ENCODE measurements at regions not wholly inside any gene's neighbourhood (a gene's known extent, or its start where the extent isn't known, plus 50 kb on each side); places are given as distances from the start of the nearest gene placed in this dataset.

DNA sequence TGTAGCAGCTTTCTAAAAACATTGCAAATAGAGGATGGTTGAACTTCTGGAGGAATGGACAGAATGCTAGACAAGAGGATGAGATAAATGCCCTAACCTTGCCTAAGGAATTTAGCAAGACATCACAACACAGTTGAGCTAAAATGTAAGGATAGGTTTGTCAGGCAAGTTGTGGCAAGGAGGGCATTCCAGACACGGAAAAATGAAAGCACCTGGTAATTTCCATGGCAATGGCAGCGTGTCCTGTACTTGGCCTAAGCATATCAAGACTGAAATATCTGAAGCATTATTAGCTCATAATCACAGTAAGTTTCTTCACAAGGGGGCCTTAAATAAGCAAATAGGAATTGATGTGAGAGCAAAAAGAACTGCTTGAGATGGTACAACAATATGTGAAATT, 105.1 kb upstream of the USP25 start (continued):
- TF ChIP-seq, protein P1, sequence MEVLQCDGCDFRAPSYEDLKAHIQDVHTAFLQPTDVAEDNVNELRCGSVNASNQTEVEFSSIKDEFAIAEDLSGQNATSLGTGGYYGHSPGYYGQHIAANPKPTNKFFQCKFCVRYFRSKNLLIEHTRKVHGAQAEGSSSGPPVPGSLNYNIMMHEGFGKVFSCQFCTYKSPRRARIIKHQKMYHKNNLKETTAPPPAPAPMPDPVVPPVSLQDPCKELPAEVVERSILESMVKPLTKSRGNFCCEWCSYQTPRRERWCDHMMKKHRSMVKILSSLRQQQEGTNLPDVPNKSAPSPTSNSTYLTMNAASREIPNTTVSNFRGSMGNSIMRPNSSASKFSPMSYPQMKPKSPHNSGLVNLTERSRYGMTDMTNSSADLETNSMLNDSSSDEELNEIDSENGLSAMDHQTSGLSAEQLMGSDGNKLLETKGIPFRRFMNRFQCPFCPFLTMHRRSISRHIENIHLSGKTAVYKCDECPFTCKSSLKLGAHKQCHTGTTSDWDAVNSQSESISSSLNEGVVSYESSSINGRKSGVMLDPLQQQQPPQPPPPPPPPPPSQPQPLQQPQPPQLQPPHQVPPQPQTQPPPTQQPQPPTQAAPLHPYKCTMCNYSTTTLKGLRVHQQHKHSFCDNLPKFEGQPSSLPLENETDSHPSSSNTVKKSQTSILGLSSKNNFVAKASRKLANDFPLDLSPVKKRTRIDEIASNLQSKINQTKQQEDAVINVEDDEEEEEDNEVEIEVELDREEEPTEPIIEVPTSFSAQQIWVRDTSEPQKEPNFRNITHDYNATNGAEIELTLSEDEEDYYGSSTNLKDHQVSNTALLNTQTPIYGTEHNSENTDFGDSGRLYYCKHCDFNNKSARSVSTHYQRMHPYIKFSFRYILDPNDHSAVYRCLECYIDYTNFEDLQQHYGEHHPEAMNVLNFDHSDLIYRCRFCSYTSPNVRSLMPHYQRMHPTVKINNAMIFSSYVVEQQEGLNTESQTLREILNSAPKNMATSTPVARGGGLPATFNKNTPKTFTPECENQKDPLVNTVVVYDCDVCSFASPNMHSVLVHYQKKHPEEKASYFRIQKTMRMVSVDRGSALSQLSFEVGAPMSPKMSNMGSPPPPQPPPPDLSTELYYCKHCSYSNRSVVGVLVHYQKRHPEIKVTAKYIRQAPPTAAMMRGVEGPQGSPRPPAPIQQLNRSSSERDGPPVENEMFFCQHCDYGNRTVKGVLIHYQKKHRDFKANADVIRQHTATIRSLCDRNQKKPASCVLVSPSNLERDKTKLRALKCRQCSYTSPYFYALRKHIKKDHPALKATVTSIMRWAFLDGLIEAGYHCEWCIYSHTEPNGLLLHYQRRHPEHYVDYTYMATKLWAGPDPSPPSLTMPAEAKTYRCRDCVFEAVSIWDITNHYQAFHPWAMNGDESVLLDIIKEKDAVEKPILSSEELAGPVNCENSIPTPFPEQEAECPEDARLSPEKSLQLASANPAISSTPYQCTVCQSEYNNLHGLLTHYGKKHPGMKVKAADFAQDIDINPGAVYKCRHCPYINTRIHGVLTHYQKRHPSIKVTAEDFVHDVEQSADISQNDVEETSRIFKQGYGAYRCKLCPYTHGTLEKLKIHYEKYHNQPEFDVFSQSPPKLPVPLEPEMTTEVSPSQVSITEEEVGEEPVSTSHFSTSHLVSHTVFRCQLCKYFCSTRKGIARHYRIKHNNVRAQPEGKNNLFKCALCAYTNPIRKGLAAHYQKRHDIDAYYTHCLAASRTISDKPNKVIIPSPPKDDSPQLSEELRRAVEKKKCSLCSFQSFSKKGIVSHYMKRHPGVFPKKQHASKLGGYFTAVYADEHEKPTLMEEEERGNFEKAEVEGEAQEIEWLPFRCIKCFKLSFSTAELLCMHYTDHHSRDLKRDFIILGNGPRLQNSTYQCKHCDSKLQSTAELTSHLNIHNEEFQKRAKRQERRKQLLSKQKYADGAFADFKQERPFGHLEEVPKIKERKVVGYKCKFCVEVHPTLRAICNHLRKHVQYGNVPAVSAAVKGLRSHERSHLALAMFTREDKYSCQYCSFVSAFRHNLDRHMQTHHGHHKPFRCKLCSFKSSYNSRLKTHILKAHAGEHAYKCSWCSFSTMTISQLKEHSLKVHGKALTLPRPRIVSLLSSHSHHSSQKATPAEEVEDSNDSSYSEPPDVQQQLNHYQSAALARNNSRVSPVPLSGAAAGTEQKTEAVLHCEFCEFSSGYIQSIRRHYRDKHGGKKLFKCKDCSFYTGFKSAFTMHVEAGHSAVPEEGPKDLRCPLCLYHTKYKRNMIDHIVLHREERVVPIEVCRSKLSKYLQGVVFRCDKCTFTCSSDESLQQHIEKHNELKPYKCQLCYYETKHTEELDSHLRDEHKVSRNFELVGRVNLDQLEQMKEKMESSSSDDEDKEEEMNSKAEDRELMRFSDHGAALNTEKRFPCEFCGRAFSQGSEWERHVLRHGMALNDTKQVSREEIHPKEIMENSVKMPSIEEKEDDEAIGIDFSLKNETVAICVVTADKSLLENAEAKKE (CRISPR knock-in tag; IDR thresholded peaks at IDR 0.05) = no peak
- TF ChIP-seq EZH2 (IDR thresholded peaks at IDR 0.05; ENCODE audit: low read depth, unreplicated experiment) = no peak
- TF ChIP-seq, protein P2, sequence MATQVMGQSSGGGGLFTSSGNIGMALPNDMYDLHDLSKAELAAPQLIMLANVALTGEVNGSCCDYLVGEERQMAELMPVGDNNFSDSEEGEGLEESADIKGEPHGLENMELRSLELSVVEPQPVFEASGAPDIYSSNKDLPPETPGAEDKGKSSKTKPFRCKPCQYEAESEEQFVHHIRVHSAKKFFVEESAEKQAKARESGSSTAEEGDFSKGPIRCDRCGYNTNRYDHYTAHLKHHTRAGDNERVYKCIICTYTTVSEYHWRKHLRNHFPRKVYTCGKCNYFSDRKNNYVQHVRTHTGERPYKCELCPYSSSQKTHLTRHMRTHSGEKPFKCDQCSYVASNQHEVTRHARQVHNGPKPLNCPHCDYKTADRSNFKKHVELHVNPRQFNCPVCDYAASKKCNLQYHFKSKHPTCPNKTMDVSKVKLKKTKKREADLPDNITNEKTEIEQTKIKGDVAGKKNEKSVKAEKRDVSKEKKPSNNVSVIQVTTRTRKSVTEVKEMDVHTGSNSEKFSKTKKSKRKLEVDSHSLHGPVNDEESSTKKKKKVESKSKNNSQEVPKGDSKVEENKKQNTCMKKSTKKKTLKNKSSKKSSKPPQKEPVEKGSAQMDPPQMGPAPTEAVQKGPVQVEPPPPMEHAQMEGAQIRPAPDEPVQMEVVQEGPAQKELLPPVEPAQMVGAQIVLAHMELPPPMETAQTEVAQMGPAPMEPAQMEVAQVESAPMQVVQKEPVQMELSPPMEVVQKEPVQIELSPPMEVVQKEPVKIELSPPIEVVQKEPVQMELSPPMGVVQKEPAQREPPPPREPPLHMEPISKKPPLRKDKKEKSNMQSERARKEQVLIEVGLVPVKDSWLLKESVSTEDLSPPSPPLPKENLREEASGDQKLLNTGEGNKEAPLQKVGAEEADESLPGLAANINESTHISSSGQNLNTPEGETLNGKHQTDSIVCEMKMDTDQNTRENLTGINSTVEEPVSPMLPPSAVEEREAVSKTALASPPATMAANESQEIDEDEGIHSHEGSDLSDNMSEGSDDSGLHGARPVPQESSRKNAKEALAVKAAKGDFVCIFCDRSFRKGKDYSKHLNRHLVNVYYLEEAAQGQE (IDR thresholded peaks at IDR 0.05; ENCODE audit: unreplicated experiment) = no peak

DNA sequence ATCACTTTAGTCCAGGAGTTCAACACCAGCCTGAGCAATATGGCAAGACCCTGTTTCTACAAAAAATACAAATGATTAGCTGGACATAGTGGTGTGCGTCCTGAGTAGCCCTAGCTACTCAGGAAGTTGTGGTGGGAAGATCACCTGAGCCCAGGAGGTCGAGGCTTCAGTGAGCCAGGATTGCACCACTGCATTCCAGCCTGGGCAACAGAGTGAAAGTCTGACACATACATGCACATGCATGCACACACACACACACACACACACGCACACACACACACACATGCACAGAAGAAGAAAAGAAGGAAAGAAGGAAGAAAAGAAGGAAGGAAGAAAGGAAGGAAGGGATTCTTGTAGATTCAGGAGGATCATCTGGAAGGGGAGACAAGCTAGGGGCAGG, 104.4 kb upstream of the USP25 start:
- H3K9me2 ChIP-seq (ENCODE audit: insufficient read depth) = no peaks in the 10 kb centered on the region
- H3K4me2 ChIP-seq = no peak overlapping the region
- no peaks in the 10 kb centered on the region for H3K79me2 ChIP-seq (replicated peaks; ENCODE audit: insufficient read depth)
- Mint-ChIP-seq H3K27ac (no peak overlapping the region), H3K4me3 (no peak overlapping the region), H3K9me3 (no peaks in the 10 kb centered on the region), H3K36me3 (ENCODE audit: low read depth) (no peaks in the 10 kb centered on the region), H3K27me3 (ENCODE audit: insufficient read depth, low read depth, poor library complexity) (peaks cover 2% of the 10 kb centered on the region), H3K4me1 (peaks cover 14% of the 10 kb centered on the region; the same call in 2 of the 3 replicates)
- no peaks in the 10 kb centered on the region for H4K20me1 ChIP-seq (replicated peaks; ENCODE audit: insufficient read depth)
- no peak overlapping the region for H3K4me3 ChIP-seq
- no peaks in the 10 kb centered on the region for H3K36me3 ChIP-seq (ENCODE audit: insufficient read depth)
- no peak overlapping the region for H3K27ac ChIP-seq (ENCODE audit: low read depth)
- no peaks in the 10 kb centered on the region for H3K27me3 ChIP-seq (ENCODE audit: insufficient read depth)
- no peaks in the 10 kb centered on the region for H3F3A ChIP-seq (replicated peaks; ENCODE audit: low read depth)
- ATAC-seq (no peak), DNase-seq (ENCODE audit: low spot score) (no peak)
- H2AFZ ChIP-seq = no peak overlapping the region
- no peaks in the 10 kb centered on the region; the same call in 1 of the 2 replicates for H3K4me1 ChIP-seq (ENCODE audit: insufficient read depth)
- no peak for TF ChIP-seq EZH2phosphoT487 (IDR thresholded peaks at IDR 0.05; ENCODE audit: unreplicated experiment)
- no peak for TF ChIP-seq ZNF331 (CRISPR knock-in tag; IDR thresholded peaks at IDR 0.05; ENCODE audit: low read depth)
- TF ChIP-seq, protein P2 (IDR thresholded peaks at IDR 0.05; ENCODE audit: unreplicated experiment) = no peak
- TF ChIP-seq JUNB (IDR thresholded peaks at IDR 0.05; ENCODE audit: unreplicated experiment) = no peak
- TF ChIP-seq, protein P3, sequence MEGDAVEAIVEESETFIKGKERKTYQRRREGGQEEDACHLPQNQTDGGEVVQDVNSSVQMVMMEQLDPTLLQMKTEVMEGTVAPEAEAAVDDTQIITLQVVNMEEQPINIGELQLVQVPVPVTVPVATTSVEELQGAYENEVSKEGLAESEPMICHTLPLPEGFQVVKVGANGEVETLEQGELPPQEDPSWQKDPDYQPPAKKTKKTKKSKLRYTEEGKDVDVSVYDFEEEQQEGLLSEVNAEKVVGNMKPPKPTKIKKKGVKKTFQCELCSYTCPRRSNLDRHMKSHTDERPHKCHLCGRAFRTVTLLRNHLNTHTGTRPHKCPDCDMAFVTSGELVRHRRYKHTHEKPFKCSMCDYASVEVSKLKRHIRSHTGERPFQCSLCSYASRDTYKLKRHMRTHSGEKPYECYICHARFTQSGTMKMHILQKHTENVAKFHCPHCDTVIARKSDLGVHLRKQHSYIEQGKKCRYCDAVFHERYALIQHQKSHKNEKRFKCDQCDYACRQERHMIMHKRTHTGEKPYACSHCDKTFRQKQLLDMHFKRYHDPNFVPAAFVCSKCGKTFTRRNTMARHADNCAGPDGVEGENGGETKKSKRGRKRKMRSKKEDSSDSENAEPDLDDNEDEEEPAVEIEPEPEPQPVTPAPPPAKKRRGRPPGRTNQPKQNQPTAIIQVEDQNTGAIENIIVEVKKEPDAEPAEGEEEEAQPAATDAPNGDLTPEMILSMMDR (conservative IDR thresholded peaks at IDR 0.05; ENCODE audit: low read depth in 2 of 2) = no peak

Data from GM23338 (cell line).